ENCODE measurements at regions not wholly inside any gene's neighbourhood (a gene's known extent, or its start where the extent isn't known, plus 50 kb on each side); places are given as distances from the start of the nearest gene placed in this dataset.
A peak's percentile ranks its signal among the peaks of the same experiment; 100 is the strongest.

DNA sequence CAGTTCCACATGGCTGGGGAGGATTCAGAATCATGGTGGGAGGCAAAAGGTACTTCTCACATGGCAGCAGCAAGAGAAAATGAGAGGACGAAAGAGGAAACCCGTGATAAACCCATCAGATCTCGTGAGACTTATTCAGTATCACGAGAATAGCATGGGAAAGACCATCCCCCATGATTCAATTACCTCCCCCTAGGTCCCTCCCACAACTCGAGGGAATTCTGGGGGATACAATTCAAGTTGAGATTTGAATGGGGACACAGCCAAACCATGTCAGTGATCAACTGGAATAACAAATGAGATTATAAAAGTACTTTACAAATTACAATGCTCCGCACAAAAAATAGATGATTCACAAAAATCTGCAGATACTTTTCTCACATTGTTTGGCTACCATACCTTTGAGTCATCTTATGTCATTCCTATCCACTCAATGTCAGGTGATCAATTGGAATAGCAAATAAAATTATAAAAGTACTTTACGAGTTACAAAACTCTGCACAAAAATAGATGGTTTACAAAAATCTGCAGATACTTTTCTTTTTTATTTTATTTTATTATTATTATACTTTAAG, 338.9 kb downstream of the C12orf50 start:
- no peak overlapping the region for H3K4me3 ChIP-seq
- H3K27ac ChIP-seq = no peak overlapping the region
- no peaks in the 10 kb centered on the region for H3K27me3 ChIP-seq
- H3K4me1 ChIP-seq (ENCODE audit: low read depth) = no peaks in the 10 kb centered on the region
- H3K9me3 ChIP-seq (ENCODE audit: low read depth) = no peaks in the 10 kb centered on the region
- H3K36me3 ChIP-seq = no peaks in the 10 kb centered on the region
- no peak for DNase-seq (ENCODE audit: low read depth in 1 of 2, low spot score in 1 of 2)
- no peak for TF ChIP-seq CTCF (IDR thresholded peaks at IDR 0.05; ENCODE audit: low read depth, low read length)

DNA sequence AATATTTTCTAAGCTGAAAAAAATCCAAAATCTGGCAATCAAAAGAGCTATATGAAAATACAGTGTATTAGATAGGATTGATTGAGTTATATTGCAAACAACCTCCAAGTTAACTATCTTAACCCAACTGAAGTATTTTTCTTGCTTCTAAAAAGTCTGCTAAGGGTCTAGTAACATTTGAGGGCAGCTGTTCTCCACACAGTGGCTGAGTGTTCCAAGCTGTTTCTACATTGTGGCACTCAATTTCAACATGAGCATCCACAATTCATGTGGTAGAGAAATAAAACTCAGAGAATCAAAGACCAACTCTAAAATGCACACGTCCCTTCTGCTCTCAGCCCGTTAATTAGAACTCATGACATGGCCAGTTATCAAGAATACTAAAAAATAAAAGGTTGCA, 340.0 kb downstream of the C12orf50 start:
- no peaks in the 10 kb centered on the region for H3K4me1 ChIP-seq (ENCODE audit: low read depth)
- peak in 1 of 2 donors; percentile 3 for DNase-seq (ENCODE audit: low read depth in 1 of 2, low spot score in 1 of 2)
- no peaks in the 10 kb centered on the region for H3K9me3 ChIP-seq (ENCODE audit: low read depth)
- TF ChIP-seq CTCF (IDR thresholded peaks at IDR 0.05; ENCODE audit: low read depth, low read length) = no peak
- no peak overlapping the region for H3K27ac ChIP-seq
- H3K27me3 ChIP-seq = no peaks in the 10 kb centered on the region
- H3K4me3 ChIP-seq = no peak overlapping the region
- H3K36me3 ChIP-seq = no peaks in the 10 kb centered on the region

- H3K4me3 ChIP-seq = no peak overlapping the region
- H3K4me1 ChIP-seq (ENCODE audit: low read depth) = no peaks in the 10 kb centered on the region
- no peaks in the 10 kb centered on the region for H3K27me3 ChIP-seq
- no peaks in the 10 kb centered on the region for H3K36me3 ChIP-seq
- no peak for TF ChIP-seq CTCF (IDR thresholded peaks at IDR 0.05; ENCODE audit: low read depth, low read length)
- no peak overlapping the region for H3K27ac ChIP-seq
- H3K9me3 ChIP-seq (ENCODE audit: low read depth) = no peaks in the 10 kb centered on the region
- peak; percentile 30 to 87 for DNase-seq (ENCODE audit: low read depth in 1 of 2, low spot score in 1 of 2)
Measured at GRCh38 chr12:87687362-87687761, 341.8 kb downstream of the C12orf50 start.

DNA sequence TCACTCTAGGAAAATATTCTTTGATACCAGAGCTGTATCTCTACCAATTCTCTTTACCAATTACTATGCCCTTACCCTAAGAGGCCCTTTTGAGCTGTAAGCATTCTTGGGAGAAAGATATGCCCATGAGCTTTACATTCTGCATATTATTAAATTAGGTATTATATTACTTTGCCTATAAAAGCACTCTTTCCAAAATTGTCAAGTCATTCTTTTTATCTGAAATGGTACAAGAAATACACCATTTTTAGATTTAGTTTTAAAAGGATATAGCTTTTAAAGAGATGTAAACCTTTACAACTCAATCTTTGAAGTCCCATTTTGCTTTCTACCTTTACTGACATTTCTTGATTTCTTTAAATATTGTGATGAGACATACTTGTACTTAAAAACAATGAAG, 343.5 kb downstream of the C12orf50 start:
- Histone ChIP-seq H3K4me3 (no peak overlapping the region), H3K9me3 (ENCODE audit: low read depth) (no peaks in the 10 kb centered on the region), H3K4me1 (ENCODE audit: low read depth) (no peaks in the 10 kb centered on the region), H3K27me3 (no peaks in the 10 kb centered on the region), H3K27ac (no peak overlapping the region), H3K36me3 (no peaks in the 10 kb centered on the region)
- TF ChIP-seq CTCF (IDR thresholded peaks at IDR 0.05; ENCODE audit: low read depth, low read length) = no peak
- no peak for DNase-seq (ENCODE audit: low read depth in 1 of 2, low spot score in 1 of 2)

DNA sequence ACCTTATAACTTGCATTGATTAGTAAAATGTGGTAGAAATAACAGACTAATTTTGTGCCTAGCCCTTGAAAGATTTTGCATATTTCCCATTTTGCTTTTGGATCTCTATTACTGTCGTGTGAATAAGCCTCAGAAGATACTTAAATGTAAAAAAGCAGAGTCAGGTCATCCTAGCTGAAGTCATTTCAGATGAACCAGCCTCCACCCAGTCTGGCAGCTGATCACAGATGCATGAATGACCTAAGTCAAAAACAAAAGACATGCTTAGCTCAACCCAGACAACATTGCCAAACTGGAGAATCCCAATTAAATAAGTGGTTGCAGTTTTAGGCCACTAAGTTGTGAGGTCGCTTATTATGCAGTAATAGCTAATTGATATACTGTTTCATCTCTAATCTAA, 349.9 kb downstream of the C12orf50 start:
- no peak overlapping the region for H3K4me3 ChIP-seq
- no peaks in the 10 kb centered on the region for H3K36me3 ChIP-seq
- DNase-seq (ENCODE audit: low read depth in 1 of 2, low spot score in 1 of 2) = no peak
- no peak overlapping the region for H3K27ac ChIP-seq
- no peaks in the 10 kb centered on the region for H3K4me1 ChIP-seq (ENCODE audit: low read depth)
- TF ChIP-seq CTCF (IDR thresholded peaks at IDR 0.05; ENCODE audit: low read depth, low read length) = no peak
- no peaks in the 10 kb centered on the region for H3K27me3 ChIP-seq
- H3K9me3 ChIP-seq (ENCODE audit: low read depth) = no peaks in the 10 kb centered on the region

GRCh38 chr12:87678453-87678852, 350.7 kb downstream of the C12orf50 start:
- no peaks in the 10 kb centered on the region for H3K4me1 ChIP-seq (ENCODE audit: low read depth)
- no peaks in the 10 kb centered on the region for H3K9me3 ChIP-seq (ENCODE audit: low read depth)
- no peak overlapping the region for H3K4me3 ChIP-seq
- H3K27me3 ChIP-seq = no peaks in the 10 kb centered on the region
- H3K36me3 ChIP-seq = no peaks in the 10 kb centered on the region
- H3K27ac ChIP-seq = no peak overlapping the region
- DNase-seq (ENCODE audit: low read depth in 1 of 2, low spot score in 1 of 2) = peak in 1 of 2 donors; percentile 59
- no peak for TF ChIP-seq CTCF (IDR thresholded peaks at IDR 0.05; ENCODE audit: low read depth, low read length)
